ENCODE measurements at regions not wholly inside any gene's neighbourhood (a gene's known extent, or its start where the extent isn't known, plus 50 kb on each side); places are given as distances from the start of the nearest gene placed in this dataset.

DNA sequence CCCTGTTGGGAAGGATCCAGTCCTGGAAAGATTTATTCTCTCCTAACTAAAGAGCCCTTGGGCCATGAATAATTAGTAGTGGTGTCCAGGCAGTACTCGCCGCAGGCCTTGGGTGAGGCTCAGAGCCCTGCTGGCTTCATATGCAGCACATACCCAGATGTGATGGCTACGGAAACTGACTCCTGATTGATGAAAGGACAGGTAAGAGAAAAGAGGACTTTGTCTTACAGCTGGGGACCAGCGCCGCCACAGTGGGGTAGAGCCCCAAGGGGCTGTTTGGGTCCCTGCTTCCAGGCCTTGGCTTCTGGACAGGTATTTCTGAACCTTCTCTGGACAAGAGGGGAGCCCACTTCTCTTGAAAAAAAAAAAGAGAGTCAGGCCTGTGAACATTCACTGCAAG lies 1680.8 kb downstream of the EFNB2 start:
- Mint-ChIP-seq H3K27ac (no peak overlapping the region), H3K36me3 (no peaks in the 10 kb centered on the region), H3K9me3 (no peaks in the 10 kb centered on the region)
- no peak for DNase-seq (ENCODE audit: low spot score in 2 of 2)
- no peak for ATAC-seq

DNA sequence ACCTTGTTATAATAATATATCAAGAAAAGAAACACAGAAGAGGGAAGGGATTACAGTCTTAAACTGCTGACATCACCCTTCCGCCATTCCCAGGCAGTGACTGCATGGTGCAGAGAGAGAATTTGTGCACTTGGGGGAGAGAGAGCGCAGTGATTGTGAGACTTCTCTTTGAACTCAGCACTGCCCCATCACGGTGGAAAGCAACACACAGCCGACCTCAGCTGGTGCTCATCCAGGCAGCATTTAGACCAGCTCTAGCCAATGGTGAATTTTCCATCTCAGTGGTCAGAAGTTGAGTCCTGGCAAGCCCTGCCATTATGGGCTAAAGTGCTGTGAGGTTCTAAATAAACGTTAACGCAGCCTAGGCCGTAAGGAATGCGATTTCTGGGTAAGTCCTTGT lies 1681.5 kb downstream of the EFNB2 start:
- no peak for DNase-seq (ENCODE audit: low spot score in 2 of 2)
- no peak overlapping the region for H3K27ac Mint-ChIP-seq
- no peak for ATAC-seq
- no peaks in the 10 kb centered on the region for H3K9me3 Mint-ChIP-seq
- H3K36me3 Mint-ChIP-seq: no peaks in the 10 kb centered on the region

DNA sequence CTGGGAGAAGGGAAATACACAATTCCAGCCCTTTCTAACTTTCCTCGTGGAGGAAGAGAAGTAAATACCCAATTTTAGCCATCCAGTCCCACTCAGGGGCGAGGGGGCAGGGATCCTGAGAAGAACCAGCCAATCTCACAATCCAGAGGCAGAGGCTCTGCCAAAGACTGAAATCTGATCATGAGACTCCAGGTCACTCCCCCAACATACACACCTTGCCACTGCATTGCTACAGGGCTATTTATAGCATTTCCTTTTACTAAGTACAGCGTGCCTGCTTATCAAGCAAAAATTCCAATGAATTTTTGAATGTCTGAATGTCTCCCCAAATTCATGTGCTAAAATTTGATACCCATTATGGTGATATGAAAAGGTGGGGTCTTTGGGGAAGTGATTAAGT lies 1687.5 kb downstream of the EFNB2 start:
- Mint-ChIP-seq H3K36me3 (no peaks in the 10 kb centered on the region), H3K9me3 (no peaks in the 10 kb centered on the region), H3K27ac (no peak overlapping the region)
- ATAC-seq: no peak
- DNase-seq (ENCODE audit: low spot score in 2 of 2): no peak

DNA sequence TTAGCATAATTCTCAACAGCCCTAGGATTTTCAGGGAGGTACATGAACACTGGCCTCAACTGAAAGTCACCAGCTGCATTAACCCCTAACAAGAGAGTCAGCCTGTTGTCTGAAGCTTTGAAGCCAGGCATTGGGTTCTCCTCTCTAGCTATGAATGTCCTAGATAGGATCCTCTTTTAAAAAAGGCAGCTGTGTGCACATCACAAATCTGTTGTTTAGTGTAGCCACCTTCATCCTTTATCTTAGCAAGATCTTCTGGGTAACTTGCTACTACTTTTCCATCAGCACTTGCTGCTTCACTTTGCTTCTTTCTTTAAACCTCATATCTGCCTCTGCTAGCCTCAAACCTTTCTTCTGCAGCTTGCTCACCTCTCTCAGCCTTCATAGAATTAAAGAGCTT lies 1692.1 kb downstream of the EFNB2 start:
- ATAC-seq: no peak
- no peaks in the 10 kb centered on the region for H3K9me3 Mint-ChIP-seq
- DNase-seq (ENCODE audit: low spot score in 2 of 2): no peak
- H3K27ac Mint-ChIP-seq: no peak overlapping the region
- H3K36me3 Mint-ChIP-seq: no peaks in the 10 kb centered on the region

DNA sequence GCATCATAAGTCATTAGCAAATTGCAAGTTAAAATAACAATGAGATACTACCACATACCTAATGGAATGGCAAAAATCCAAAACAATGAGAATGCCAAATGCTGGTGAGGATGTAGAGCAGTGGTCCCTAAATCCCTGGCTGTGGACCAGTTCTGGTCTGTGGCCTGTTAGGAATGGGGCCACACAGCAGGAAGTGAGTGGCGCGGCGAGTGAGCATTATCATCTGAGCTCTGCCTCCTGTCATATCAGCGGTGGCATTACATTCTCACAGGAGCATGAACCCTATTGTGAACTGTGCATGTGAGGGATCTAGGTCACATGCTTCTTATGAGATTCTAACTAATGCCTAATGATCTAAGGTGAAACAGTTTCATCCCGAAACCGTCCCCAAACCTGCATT lies 1694.4 kb downstream of the EFNB2 start:
- peaks cover 0 to 5% of the 10 kb centered on the region in 2 donors for H3K9me3 Mint-ChIP-seq
- ATAC-seq: no peak
- no peak for DNase-seq (ENCODE audit: low spot score in 2 of 2)
- no peak overlapping the region for H3K27ac Mint-ChIP-seq
- no peaks in the 10 kb centered on the region for H3K36me3 Mint-ChIP-seq

DNA sequence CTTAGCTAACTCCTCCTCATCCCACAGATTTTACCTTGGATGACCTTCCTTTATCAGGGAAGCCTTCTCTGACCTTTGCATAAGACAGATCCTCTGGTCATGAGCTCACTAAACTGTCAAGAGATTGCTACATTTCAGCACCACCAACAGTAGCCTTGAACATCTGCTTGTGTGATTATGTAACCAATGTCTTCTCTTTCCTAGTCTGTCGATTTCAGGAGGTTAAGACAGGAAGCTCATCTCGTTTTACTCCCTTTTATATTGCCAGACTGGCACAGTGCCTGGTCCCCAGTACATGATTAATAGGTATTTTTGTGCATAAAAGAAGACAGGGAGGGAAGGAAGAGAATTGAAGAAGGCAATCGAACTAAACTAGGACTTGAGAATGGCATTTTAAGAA lies 1697.7 kb downstream of the EFNB2 start:
- no peaks in the 10 kb centered on the region for H3K36me3 Mint-ChIP-seq
- no peak for ATAC-seq

DNA sequence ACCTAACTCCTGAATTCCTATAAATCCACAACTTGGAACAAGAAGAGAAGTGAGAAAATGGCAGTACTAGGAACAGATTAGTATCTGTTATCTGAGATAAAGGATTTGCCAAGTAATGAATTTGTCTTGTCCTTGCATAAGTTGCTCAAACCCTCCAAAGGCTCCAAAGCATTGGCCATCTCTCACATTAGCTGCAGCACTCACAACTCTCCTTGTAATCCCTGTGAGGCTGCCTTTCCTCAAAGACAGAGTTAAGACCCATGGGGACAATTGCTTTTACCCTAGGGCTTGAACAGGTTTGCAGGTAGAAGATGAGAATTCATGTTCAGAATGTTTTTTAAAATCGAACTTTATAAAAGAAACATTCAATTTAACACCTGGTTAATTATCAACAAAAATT lies 1702.2 kb downstream of the EFNB2 start:
- ATAC-seq (no peak), DNase-seq (ENCODE audit: low spot score in 2 of 2) (no peak)
- H3K9me3 Mint-ChIP-seq: peaks cover 3 to 5% of the 10 kb centered on the region in 2 donors
- H3K27ac Mint-ChIP-seq: no peak overlapping the region
- H3K36me3 Mint-ChIP-seq: no peaks in the 10 kb centered on the region

More for the DNA sequence above, 1697.7 kb downstream of the EFNB2 start:
- H3K27ac Mint-ChIP-seq: no peak overlapping the region
- no peak for DNase-seq (ENCODE audit: low spot score in 2 of 2)
- H3K9me3 Mint-ChIP-seq: peaks cover 0 to 5% of the 10 kb centered on the region in 2 donors

DNA sequence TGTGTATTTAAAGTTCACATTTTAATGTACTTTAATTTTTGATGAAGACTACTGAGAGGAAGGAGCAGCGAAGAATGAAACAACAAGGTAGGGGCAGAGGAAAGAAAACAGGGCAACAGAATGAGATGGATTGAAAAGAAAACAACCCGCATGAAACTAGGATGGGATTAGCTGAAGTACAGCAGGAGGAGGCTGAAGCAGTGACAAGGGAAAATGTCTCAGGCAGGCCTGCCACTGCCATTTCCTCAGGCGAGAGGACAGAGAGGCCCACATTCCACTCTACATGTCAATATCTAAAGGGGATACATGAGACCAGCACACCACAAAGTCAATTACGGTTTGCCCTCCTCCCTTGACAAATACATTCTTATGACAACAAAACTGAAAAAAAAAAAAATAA lies 1703.2 kb downstream of the EFNB2 start:
- ATAC-seq: no peak
- Mint-ChIP-seq H3K9me3 (peaks cover 2 to 5% of the 10 kb centered on the region in 2 donors), H3K27ac (no peak overlapping the region), H3K36me3 (no peaks in the 10 kb centered on the region)
- no peak for DNase-seq (ENCODE audit: low spot score in 2 of 2)

DNA sequence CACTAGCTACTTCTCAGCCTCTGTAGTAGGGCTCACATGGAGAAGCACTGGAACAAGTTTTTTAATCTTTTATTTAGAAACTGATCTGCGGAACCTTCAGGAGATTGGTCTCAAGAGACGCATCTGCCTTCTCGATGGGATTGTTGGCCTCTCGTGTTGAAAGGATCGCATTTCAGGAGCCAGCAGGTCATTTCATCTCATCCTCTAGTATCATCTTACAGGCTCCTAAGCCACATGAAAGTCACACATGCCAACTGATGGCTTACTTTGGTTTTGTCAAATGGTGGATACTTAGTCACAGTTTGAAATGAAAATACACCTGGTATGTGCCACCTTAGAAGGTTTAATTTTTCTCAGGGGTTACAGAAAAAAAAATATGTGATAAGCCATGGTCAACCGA lies 1703.6 kb downstream of the EFNB2 start:
- Mint-ChIP-seq H3K36me3 (no peaks in the 10 kb centered on the region), H3K27ac (no peak overlapping the region), H3K9me3 (peaks cover 4 to 9% of the 10 kb centered on the region in 2 donors)
- DNase-seq (ENCODE audit: low spot score in 2 of 2) (no peak), ATAC-seq (no peak)

DNA sequence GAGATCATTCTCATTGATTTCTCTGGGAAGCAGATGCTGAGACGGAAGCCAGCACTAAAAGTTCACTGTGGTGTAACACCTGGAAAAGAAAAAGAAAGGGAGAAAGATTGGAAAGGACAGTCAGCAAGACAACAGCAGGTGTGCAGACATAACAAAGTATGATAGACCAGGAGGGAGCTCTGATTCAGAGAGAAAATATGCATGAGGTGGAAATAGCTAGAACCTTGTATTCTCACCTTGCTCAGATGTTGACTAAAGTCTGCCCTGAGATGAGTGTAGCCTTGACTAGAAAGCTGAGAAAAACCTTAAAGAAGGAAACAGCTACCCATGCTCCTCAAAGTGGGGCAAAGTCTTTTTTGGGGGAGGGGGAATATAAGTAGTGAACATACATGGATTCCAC lies 1711.8 kb downstream of the EFNB2 start:
- peaks cover 16 to 18% of the 10 kb centered on the region in 2 donors for H3K9me3 Mint-ChIP-seq
- H3K36me3 Mint-ChIP-seq: no peaks in the 10 kb centered on the region
- DNase-seq (ENCODE audit: low spot score in 2 of 2) (no peak), ATAC-seq (no peak)
- no peak overlapping the region for H3K27ac Mint-ChIP-seq

DNA sequence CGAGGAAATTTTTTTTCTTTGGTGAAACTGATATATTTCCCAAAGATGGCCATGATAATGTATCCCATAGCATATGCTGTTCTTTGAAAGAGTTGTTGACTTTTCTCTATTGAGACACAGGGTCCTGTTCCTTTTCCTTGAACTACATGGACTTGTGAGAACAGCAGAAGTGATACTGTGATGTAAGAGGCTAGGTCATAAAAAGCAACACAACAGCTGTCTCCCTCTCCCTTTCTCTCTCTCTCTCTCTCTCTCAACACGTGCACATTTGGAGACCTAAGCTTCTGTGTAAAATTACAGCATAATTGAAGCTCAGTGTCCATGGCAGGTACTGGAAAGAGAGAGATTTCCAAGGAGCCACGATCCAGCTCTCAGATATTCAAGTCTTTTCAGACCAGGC lies 1712.4 kb downstream of the EFNB2 start:
- no peak for DNase-seq (ENCODE audit: low spot score in 2 of 2)
- H3K36me3 Mint-ChIP-seq: no peaks in the 10 kb centered on the region
- ATAC-seq: no peak
- H3K27ac Mint-ChIP-seq: no peak overlapping the region
- peaks cover 16 to 18% of the 10 kb centered on the region in 2 donors for H3K9me3 Mint-ChIP-seq

DNA sequence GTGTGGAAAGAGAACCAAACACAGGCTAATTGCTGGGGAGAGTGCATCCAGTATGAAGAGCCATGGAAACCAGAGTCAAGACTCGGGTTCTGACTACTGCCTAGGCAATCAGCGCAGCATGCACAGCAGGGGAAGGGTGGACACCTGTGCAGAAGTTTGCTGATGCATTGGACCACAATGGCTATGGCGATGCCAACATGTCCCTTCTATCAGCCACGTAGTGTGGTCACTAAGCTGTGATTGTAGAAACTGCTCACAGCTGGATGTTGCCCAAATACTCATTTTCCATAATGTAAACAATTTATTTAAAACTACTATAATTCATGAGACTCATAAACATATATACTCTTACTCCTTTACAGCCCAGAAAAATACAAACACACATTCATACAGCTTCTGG lies 1718.2 kb downstream of the EFNB2 start:
- Mint-ChIP-seq H3K27ac (no peak overlapping the region), H3K36me3 (no peaks in the 10 kb centered on the region), H3K9me3 (peaks cover 9 to 11% of the 10 kb centered on the region in 2 donors)
- ATAC-seq (no peak), DNase-seq (ENCODE audit: low spot score in 2 of 2) (no peak)

DNA sequence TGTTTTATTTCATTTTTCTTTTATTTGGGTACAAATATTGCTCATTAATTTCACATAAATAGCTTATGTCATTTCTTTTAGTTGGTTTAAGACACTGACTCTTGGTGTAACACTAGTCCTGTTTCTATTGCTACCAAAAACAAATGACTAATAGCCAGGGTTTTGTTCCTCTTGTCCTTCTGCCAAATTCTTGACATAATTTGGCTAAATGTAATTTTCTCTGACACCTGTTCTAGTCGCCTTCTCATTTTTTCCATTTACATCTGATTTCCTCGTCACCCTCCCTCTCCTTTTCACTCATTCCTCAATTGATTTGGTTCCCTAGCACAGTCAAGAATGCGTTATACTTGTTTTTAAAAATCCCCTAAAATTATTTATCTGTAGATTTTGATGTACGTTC lies 1718.7 kb downstream of the EFNB2 start:
- ATAC-seq: peak in 1 of 2 donors; percentile 43
- no peak overlapping the region for H3K27ac Mint-ChIP-seq
- peaks cover 9% of the 10 kb centered on the region in 2 donors for H3K9me3 Mint-ChIP-seq
- H3K36me3 Mint-ChIP-seq: no peaks in the 10 kb centered on the region
- DNase-seq (ENCODE audit: low spot score in 2 of 2): no peak

DNA sequence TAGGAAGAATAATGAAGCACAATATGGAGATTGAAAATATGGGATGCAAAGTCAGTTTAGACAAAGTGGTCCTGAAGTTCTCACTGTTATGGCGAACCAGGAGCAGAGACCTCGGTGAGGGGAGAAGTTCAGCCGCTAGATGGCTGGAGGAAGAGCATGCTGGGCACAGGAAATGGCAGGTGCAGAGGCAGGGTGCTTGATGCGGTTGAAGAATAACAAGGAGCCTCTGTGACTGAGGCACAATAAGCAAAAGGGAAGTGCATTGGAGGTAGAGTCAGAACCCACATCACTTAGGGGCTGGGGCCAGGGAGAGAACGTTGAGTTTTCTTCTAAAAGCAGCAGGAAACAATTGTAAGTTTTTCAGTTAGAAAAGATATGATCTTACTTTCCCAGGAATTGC lies 1725.2 kb downstream of the EFNB2 start:
- no peak overlapping the region for H3K27ac Mint-ChIP-seq
- DNase-seq (ENCODE audit: low spot score in 2 of 2) (no peak), ATAC-seq (no peak)
- peaks cover 10 to 15% of the 10 kb centered on the region in 2 donors for H3K9me3 Mint-ChIP-seq
- peaks cover 4 to 5% of the 10 kb centered on the region in 2 donors for H3K36me3 Mint-ChIP-seq

DNA sequence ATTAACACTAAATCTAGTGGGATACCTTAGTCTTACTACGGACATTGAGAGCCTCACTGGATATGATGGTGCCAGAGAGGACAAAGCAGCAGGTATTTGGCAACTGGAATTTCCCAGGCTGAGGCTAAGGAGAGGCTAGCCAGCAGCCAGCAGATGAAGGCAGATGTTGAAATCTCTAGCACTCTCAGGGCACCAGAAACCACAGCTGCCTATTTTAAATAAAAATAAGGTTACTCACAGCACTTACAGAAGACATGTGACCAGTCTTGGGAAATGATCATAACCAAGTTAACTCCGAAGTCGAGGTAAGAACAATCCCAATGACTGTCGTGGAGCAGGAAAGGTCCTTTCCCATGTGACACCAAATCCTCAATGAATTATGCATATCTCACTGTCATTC lies 1726.0 kb downstream of the EFNB2 start:
- peaks cover 10 to 15% of the 10 kb centered on the region in 2 donors for H3K9me3 Mint-ChIP-seq
- no peak for ATAC-seq
- no peak for DNase-seq (ENCODE audit: low spot score in 2 of 2)
- peaks cover 4 to 5% of the 10 kb centered on the region in 2 donors for H3K36me3 Mint-ChIP-seq
- H3K27ac Mint-ChIP-seq: no peak overlapping the region

DNA sequence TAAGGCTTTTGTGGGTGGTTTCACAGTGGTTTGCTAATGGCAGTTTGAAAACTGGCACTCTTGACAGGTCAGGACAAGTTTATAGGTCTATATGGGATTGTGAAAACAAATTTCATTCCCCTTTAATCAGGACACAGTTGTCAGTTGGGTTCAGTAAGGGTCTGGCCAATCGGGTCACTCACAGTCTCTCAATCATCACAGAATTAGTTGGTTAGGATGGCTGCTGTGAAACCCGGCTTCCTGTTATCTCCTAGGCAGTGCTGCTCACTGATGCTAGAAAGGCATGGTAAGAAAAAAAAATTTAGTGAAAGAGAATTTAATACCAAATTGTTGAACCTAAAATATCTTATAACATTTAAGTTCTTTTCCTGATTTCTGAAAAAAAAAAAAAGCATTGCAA lies 1730.1 kb downstream of the EFNB2 start:
- DNase-seq (ENCODE audit: low spot score in 2 of 2) (no peak), ATAC-seq (no peak)
- Mint-ChIP-seq H3K36me3 (peaks cover 4 to 5% of the 10 kb centered on the region in 2 donors), H3K27ac (no peak overlapping the region), H3K9me3 (peaks cover 6% of the 10 kb centered on the region in 2 donors)

DNA sequence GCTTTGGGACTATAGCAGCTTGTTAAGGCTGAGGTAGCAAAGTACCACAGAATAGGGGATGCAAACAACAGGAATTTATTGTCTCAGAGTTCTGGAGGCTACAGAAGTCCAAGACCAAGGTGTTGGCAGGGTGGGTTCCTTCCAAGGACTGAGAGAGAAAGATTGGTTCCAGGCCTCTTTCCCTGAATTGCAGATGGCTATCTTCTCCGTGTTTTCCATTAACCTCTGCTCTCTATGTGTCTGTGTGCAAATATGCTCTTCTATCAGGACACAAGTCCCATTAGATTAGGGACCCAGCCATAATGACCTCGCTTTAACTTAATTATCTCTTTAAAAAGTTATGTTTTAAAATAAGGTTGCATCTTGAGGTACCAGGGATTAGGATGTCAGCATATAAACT lies 1732.9 kb upstream of the SLC10A2 start:
- no peak overlapping the region for H3K27ac Mint-ChIP-seq
- H3K36me3 Mint-ChIP-seq: no peaks in the 10 kb centered on the region
- ATAC-seq: no peak
- peaks cover 0 to 4% of the 10 kb centered on the region in 2 donors for H3K9me3 Mint-ChIP-seq
- no peak for DNase-seq (ENCODE audit: low spot score in 2 of 2)

DNA sequence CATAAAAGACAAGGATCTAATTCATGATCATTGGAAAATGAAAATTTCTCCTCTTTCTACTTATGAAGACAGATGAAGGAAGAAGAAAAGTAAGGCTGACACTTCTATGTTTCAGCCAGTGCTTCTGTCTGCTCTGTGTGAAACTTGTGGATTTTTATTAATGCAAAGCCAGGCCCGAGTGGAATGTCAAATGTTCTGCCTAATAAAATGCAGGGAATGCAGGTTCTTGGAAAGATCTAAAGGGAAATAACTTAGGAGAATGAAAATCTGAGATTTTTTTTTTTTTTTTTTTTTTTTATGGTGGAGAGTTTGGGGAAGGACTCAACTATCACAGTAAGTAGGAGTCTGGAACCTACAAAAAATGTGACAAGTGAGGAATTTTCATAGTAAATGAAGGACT lies 1732.3 kb upstream of the SLC10A2 start:
- DNase-seq (ENCODE audit: low spot score in 2 of 2) (no peak), ATAC-seq (no peak)
- H3K27ac Mint-ChIP-seq: no peak overlapping the region
- peaks cover 0 to 4% of the 10 kb centered on the region in 2 donors for H3K9me3 Mint-ChIP-seq
- no peaks in the 10 kb centered on the region for H3K36me3 Mint-ChIP-seq

DNA sequence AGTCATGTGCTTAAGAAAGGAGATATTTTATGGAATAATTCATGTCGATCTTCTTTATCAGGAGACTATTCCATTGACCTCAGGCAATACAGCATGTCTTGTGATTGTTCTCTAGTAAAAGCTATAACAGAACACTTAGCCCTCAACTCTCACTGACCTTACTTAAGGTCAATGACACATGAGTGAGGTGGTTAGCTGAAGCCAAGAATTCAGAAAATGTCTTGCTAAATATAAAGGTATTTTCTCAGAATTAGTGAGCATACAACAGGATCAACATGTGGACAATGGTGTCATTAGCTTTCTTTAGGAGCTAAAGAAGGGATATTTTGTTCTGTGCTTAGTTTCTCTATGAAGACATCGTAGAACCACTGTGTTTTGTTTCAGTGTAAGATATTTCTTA lies 1730.4 kb upstream of the SLC10A2 start:
- H3K27ac Mint-ChIP-seq: no peak overlapping the region
- ATAC-seq (no peak), DNase-seq (ENCODE audit: low spot score in 2 of 2) (no peak)
- H3K9me3 Mint-ChIP-seq: peaks cover 0 to 4% of the 10 kb centered on the region in 2 donors
- H3K36me3 Mint-ChIP-seq: no peaks in the 10 kb centered on the region

Measured in activated naive CD4-positive, alpha-beta T cell treated with anti-CD3 and anti-CD28 coated beads, Interleukin-2, amount 50 U/mL, for 72 hours (primary cell).